NCI-H345 treated with DMSO at 0.1 percent for 48 hours (cell line): ENCODE measurements at regions not wholly inside any gene's neighbourhood (a gene's known extent, or its start where the extent isn't known, plus 50 kb on each side); places are given as distances from the start of the nearest gene placed in this dataset.

Experiments used
- DNase-seq: peaks from one replicate; lab custom pipeline; 2025; ENCODE audit not compliant: unreplicated experiment; lab: John Stamatoyannopoulos, UW

DNA sequence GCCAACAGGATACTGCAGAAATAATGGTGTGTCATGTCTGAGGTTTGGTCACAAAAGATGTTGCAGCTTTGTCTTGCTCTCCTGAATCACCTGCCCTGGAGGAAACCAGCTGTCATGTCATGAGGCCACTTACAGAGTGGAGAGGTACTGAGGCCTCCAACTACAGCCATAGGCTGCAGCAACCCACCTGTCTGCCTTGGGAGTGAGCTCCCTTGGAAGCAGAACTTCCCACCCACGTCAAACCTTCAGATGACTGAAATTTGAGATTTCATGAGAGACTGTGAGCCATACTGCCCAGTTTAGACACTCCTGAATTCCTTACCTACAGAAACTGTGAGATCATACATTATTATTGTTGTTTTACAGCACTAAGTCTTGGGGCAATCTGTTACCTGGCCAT, 475.9 kb downstream of the HS3ST3B1 start:
- DNase-seq, result no peak

DNA sequence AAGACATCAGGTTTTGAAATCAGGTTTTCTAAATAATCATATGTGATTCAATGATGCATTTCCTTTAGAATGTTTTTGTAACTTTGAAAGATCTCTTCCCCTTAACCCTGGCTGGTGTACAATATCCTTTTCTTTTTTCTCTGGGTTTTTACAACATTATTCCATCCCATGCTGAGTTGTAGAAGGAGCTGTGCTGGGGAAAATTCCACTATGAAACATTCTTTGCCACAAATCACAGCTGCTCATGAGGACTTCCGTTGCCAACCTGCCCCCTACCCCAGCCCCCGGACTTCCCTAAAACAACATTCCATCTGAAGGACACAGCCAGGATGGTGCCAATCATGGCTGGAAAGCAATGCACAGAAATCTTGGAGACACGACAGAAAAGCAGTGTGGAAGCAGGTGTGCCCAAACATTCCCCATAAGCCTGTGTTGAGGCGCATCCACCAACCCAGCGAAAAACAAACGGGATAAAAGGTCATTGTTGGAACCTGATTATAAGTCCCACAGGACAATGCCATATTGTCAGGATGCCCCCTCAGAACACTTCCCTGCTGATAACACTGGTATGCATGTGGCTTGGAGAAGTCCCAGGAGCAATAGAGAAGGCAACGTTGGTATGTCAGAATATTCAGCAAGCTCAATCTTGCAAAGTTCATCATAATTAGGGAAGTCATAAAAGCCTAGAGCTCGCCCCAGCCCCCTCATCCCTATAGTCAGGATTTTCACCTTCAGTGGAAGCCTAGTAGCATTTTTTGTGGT, 475.0 kb downstream of the HS3ST3B1 start:
- no peak for DNase-seq

DNA sequence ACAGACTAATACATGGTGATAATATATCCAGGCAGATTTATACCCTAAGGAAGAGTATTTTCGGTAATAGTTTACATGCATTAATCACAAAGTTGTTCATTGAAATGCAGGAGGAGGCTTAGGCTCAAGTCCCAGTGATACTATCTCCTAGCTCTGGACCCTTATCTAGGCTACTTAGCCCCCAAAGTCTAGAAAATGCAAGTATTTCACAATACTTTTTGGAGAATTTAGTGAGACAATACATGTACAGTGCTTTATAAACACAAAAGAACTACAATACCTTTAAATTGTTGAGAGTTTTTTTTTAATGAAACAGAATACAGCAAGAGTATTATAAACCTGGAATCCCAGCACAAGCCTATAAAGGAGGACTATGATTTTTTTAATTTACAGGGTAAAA, 473.9 kb downstream of the HS3ST3B1 start:
- DNase-seq, result no peak

DNA sequence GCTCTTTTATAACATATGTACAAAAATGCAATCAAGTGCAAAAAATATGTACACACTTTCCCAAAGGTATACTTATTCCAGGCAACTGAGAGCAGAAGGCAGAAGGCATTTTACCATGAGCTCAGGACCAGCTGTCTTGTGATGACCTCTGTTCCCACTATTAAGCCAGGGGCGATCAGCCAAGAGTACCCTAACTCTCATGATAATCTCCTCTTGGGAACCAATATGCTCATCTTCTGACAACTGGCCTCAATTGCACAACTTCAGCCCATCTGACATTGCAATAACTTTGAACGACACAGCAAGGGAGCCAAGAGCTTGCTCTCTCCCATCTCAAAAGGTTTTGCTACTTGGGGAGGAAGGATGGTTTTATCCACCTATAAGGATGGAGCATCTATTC, 471.9 kb downstream of the HS3ST3B1 start:
- DNase-seq, result no peak

DNA sequence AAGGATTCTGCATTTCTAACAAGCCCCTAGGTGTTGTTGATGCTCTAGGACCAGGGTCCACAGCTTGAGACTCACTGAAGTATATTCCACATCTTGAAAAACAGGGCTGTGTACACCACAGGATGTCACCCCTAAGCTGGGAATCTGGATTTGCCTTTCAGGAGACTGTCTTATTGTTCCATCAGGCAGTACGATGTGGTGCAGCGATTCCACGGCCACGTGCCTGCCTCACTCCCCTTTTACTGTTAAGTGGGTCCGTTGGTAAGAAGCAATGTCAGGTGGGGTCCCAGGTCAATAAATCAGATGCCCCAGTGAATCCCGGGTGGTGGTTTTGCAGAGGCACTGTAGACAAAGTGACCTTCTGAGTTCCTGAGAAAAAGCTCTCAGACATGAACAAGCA, 470.7 kb downstream of the HS3ST3B1 start:
- no peak for DNase-seq

DNA sequence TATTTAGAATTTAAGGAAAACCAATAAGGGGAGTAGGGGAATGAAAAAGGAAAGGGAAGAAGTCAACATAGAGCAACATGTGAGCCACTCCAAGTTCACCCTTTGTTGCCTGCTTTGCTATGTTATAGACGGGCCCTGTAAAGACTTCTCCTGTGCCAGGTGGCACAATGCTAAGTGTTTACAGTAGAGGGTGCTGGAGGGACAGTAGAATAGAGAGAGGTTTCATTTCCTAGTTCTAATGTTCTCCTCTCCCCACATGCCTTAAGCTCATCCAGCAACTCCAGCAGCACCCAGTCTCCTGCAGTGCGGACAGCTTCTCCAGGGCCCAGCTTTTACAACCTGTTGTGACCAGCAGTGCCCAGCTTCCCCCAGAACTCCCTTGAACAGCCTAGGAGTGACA, 468.0 kb downstream of the HS3ST3B1 start:
- DNase-seq, result no peak

DNA sequence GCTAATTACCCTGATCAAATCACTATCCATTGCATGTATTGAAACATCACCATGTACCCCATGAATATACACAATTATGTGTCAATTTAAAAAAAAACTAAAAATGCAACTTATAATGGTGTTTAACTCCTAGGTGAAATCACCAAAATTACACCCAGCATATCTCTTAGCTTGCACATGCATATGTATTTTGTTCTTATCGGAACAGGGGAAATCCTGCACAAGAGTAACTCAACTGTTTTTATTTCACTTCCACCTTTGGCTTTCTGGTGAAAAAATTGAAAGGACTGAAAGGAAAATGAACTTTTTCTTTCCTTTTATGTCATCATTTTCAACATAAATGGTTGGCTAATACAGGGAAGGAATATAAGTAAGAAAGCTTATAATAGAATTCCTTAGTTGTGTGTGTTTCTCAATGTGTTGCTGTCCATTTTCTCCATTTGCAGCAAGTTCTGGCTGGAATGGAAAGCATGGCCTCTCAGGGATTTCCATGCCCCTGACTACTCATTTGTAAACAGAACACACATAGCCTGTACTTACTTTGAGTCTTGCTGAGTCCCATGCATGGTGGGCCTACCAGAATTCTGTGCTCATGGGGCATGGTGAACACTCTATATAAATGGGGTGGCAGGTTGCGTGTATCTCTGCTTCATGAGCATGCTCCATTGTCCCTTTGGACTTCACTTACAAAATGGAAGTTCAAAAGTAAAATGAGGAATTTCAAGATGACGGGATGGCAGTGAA, 462.0 kb downstream of the HS3ST3B1 start:
- DNase-seq, result no peak

DNA sequence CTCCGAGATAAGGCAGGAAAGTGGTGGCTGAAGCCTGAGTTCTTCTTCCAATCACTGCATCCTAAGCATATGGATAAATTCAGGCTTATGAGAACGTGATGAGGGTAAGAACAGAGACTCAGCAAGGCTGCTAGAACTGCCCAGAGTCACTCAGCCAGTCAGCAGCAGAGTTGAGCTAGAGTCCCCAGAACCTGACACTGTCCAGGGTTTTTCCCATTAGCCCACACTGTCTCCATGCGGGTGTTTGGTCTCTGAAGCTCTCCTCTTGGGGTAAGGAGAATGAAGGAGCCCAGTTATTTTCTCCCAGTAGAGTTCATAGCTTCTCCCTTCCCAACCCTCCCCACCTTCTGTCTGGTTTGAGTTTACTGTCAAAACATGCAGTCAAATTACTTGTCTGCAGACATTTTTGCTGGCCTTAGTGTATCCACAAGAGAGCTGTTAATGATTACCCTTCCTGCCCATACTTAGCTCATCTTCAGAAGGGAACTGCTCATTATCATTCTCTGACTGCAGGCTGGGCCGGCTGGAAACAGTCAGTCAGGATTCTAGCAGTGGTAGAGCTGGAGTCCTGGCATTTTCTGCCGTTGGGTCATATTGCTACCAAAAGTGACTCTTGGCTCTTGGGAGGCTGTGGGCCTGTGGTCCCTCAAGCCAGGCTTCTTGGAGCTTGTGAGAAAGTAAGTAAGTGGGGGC, 460.0 kb downstream of the HS3ST3B1 start:
- DNase-seq, result no peak

DNA sequence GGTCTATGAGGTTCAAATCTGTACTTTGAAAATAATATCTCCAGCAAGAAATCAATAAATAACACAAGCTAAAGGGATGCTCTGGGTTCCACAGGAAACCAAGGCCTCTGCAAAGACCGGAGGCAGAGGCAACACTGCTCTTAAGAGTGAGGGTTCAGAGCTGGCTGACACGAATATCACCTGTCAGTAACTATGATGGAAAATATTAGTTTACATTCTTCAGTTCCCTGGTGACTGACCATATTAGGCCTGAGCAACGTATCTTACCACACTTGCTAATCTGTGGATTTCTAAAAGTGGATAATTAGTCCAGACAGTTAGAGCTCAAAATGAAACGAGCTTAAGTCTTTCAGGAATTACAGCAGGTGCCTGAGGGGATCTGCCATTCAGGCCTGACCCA, 459.3 kb downstream of the HS3ST3B1 start:
- no peak for DNase-seq

DNA sequence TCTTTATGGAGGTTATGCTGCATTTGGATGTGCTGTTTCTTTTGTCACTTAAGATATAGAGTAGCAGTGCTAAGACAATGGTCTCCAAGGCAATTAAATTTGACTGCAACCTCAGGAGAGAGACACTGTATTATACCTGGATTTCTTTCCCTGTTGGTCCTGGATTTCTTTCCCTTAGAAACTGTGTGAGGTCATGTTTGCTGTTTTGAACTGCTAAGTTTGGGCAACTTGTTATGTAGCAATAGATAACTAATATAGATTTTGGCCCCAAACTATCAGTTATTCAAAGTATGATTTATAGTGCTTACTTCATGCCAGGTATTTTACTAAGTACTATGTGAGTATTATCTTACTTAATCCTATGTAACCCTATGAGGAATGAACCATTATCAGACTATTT, 458.4 kb downstream of the HS3ST3B1 start:
- no peak for DNase-seq

DNA sequence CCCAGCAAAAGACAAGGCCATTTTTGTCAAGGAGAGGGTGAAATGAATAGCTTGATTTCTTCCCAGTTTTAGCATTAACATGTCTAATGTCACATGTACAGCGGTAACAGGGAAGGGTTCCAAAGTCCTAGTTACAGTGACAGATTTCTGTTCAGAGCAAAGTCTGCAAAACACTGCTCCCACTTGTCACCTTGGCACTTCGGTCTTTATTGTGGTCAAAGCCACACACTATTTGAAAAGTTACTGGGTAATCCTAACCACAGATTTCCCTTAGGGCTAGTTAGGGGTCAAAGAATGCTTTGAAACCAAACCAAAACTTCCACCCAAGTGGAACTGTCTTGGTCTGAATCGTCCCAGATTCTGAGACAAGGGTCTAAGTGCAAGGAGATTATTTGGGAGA, 455.6 kb downstream of the HS3ST3B1 start:
- no peak for DNase-seq

DNA sequence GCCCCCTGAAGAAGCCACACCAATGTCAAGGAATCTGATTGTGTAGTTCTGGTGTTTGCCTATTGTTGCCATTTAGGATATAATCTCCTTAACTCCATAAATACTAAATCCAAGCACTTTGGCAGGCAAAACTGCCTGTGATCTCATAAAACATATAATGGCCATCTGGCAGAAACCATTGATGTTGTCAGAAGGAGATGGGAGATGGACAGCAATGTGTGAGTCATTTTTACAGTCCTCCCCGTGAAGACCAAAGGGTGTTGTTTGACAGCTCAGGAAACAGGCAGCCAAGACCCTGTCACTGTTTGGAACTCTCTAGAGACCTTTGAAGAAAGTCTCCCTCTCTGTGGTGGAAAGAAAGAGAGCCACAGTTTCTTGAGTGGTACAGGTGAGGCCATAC, 454.1 kb downstream of the HS3ST3B1 start:
- no peak for DNase-seq

DNA sequence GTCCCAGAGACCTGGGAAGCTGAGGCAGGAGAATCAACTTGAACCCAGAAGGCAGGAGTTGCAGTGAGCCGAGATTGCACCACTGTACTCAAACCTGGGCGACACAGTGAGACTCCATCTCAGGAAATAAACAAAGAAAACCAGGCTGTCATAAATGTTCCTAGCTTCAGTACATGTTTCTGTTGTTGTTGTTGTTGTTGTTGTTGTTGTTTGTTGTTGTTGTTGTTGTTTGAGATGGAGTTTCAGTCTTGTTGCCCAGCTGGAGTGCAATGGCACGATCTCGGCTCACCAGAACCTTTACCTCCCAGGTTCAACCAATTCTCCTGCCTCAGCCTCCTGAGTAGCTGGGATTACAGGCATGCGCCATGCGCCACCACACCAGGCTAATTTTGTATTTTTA, 452.5 kb downstream of the HS3ST3B1 start:
- DNase-seq, result no peak

DNA sequence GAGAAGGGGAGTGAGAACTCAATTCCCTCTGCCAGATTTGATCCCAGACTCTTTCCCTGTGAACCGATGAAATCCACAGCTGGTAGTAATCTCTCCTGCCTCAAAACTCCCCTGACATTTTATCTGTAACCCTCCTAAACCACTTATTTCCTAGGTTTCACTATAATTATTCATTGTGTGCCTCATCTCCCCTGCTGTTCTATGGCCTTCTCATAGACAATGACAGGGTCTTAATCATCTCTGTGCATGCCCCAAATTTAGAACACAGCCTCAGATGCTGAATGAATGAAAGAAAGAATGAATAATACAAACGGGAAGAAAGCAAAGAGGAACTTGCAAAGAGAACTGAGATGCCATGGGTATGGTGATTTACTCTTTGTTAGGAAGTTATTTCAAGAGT, 451.1 kb downstream of the HS3ST3B1 start:
- DNase-seq, result no peak

DNA sequence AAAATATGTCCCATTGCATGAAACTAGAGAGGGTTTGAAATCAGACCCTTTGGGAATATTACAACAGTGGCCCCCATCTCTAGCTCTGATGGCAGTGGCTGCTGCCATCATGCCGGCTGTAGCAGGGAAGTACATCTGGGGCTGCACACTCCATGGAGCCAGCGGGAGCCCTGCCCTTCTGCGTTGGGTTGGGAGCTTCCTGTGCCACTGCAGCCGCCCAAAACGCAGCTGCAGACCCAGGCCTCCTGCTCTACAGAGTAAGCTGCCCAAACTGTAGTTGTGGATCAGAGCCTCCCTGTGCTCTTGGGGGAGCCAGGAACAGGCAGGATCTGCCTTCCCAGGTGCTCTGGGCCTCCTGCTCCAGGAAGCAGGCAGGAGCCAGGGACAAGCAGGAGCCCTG, 450.0 kb downstream of the HS3ST3B1 start:
- DNase-seq, result no peak

DNA sequence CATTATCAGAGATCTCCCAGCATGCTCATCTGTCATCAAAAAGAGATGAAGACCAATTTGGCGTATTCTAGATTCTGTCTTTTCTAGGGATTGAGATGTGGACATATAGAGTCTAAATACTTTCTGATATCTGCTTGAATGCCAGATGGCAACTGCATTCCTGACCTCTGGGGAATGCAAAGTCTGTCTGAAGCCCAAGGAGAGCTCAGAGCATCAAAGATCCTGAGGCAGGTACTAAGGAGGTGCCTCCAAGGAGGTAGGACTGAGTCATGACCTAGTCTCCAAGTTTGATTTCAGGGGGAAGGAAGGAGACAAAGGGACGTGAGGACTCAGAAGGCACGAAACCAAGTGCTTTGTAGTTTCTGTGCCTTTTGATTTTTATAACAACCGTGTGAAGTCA, 448.4 kb downstream of the HS3ST3B1 start:
- DNase-seq, result no peak

DNA sequence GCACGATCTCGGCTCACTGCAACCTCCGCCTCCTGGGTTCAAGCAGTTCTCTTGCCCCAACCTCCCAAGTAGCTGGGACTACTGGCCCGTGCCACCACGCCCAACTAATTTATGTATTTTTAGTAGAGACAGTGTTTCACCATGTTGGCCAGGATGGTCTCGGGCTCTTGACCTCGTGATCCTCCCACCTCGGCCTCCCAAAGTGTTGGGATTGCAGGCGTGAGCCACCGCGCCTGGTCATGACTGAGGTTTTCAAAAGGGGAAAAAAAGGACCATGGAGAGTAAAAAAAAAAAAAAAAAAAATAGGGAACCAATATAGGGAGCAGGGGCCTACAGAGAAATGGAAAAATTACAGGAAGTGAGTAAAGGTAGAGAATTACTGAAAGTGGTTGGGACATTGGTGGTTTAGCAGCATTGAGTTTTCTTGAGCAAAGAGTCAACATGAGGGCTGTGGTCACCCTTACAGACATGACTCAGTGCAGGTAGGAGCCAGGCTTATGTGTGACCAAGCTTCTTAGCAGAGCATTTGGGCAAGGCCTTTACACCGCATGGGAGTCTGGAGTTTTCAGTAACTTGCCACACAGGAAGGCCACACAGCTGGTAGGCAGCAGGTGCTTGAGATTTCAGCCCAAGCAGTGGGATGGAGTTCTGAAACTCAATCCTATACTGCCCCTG, 447.3 kb downstream of the HS3ST3B1 start:
- DNase-seq, result no peak

DNA sequence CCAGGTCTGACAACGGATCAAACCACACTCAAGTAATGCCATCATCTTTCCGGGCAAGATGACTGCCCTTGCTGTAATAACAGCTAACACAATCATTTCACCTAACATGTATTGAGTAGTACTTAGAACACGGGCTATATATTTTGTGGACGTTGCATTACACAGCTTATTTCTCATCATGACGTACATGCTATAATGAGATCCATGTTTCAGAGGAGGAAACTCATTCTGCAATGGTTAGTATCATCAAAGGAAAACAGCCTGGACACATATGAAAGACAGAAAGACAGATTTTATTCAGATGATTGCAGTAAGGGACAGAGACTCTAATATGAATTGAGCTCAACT, 446.7 kb downstream of the HS3ST3B1 start:
- no peak for DNase-seq

DNA sequence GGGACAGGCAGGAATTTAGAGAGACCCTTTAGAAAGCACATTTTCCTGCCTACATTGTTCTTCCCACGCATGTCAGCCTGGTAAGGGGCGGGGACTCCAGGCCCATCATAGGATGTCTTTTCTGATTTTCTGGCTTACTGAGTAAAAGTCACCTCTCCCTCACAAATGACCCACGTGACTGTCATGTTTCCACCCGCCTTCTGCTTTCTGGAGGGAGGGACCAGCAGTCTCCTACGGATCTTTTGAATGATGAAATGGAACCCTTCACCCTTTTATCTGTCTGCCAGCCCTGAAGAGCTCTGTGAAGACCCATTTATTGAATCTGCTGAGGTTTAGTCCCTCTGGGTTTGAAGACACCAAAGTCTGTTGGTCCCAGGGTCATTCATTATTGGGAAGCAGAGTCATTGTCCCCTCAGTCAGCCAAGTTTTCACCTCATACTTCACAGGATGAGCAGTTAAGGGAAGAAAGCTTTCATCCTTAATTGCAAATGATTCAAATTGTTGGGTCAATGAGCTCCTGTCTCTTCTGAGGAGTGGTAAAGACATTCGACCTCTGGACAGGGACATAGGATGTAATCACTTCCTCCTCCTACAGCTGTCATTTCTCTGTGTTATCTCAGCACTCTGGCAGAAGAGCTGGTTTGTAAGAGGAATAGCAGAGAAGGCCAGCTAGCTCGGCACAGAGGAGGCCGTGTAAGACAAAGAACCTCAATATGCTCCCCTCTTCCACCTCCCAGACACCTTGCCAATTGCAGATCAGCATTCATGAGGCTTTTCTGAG, 446.1 kb downstream of the HS3ST3B1 start:
- no peak for DNase-seq

DNA sequence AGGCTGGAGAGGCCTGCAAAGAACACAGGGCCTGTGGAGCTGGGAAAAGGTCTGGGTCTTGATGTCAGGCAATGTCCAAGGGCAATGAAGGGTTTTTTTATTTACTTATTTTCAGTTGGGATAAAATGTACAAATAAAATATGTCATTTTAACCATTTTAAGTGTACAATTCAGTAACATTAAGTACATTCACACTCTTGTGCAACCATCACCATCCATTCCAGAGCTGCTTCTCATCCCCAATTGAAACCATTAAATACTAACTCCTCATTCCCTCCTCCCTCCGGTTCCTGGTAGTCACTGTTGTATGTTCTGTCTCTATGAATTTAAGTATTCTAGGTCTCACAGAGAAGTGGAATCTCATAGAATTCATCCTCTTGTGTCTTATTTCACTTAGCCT, 444.7 kb downstream of the HS3ST3B1 start:
- DNase-seq, result no peak
